ENCODE measurements at regions not wholly inside any gene's neighbourhood (a gene's known extent, or its start where the extent isn't known, plus 50 kb on each side); places are given as distances from the start of the nearest gene placed in this dataset.

DNA sequence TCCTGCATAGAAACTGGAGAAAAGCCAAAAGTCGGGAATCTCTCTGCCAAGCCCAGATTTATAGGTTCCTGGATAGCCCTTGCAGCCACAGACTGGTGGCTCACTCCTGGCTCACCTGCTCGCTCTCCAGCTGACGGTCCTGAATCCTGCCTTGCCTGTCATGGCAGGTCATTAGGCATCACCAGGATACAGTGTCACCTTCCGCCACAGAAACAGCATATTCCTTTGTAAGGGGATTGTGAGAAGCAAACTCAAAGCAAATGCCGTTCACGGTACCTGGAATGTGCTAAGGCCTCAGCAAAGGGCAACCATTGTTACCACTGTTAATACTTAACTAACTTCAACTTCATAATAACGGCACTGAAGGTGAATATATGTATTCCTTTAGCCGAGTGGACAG, 57.1 kb upstream of the GPR45 start (continued):
- TF ChIP-seq CHD7 (IDR thresholded peaks at IDR 0.05; ENCODE audit: insufficient replicate concordance, low read length), result no peak
- no peak for TF ChIP-seq SIX5 (IDR thresholded peaks at IDR 0.05; ENCODE audit: low read depth, low read length)
- TF ChIP-seq, protein P1, sequence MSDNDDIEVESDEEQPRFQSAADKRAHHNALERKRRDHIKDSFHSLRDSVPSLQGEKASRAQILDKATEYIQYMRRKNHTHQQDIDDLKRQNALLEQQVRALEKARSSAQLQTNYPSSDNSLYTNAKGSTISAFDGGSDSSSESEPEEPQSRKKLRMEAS (IDR thresholded peaks at IDR 0.05), result no peak
- TF ChIP-seq KDM5A (IDR thresholded peaks at IDR 0.05; ENCODE audit: low read length), result no peak
- TF ChIP-seq YY1 (IDR thresholded peaks at IDR 0.05; ENCODE audit: low read depth, low read length), result no peak
- TF ChIP-seq CBX5 (IDR thresholded peaks at IDR 0.05; ENCODE audit: low read depth, low read length), result no peak
- no peak for TF ChIP-seq JUND (IDR thresholded peaks at IDR 0.05; ENCODE audit: low read length)
- no peak for TF ChIP-seq EP300 (IDR thresholded peaks at IDR 0.05; ENCODE audit: borderline replicate concordance in 1 of 2, low read depth in 2 of 2, low read length in 2 of 2)
- TF ChIP-seq CTCF (IDR thresholded peaks at IDR 0.05; ENCODE audit: control extremely low read depth in 1 of 3, insufficient read depth in 1 of 3, low read depth in 1 of 3, low read length in 3 of 3), result no peak
